NCI-H774 (cell line): ENCODE measurements at regions not wholly inside any gene's neighbourhood (a gene's known extent, or its start where the extent isn't known, plus 50 kb on each side); places are given as distances from the start of the nearest gene placed in this dataset.

Source experiments
- DNase-seq: peaks from one replicate; lab custom pipeline; 2025; lab: John Stamatoyannopoulos, UW

DNA sequence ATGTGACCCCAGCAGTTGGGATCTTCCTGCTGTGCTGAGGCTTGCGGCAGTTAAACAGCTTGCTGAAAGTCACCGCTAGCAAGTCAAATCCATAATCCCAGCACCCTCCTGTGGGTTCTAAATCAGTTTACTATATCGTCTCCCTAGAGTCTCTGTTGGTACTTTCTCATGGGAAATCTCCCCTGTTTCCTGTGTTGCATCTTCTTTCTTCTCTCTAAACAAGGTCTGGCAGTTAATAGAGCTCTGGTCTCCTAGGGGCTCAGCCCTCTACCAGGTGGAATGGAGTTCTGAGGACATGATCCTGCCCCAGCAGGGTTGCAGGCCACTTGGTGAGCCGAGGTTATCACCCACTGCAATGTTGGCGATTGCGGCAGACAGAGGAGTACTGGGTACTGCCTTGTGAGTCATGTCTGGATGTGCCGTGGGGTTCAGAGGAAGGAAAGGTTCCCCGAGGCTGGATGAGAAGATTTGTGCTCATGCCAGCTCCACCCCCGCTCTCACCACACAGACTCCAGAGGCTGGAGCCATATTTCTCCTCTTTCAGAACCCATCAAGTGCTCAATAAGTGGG lies 59.4 kb upstream of the SIX2 start:
- DNase-seq: no peak

DNA sequence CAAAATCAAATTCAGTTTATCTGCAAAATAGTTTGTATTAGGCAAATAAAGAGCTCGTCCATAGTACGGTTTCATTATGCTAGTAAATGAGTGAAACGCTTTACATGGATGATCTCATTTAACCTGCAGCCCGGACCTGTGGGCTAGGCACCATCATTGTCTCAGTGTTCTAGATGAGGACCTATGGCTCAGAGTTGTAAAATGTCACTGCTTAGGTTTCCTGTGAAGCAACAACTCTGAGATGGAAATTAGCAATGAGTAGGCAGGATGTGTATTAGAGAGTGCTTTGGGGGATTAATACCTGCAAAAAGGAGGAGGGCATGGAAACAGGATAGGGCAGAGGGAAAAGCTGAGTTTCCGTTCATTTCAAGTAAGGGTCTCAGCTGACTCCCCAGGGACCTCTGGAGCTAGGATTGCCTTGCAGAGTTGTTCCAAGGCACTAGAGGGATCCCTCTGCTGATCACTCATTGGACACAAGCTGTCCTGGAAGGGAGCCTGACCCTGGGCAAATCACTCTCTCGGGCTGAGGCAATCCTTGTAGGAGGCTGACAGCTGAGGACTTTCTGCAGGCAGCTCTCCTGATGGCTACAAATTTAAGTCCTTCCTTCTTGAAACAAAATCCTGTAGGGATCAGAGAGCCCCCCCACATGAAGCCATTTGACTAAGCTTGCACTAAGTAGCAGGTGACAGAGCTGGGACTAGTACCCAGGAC lies 58.8 kb upstream of the SIX2 start:
- no peak for DNase-seq
